ENCODE measurements at regions not wholly inside any gene's neighbourhood (a gene's known extent, or its start where the extent isn't known, plus 50 kb on each side); places are given as distances from the start of the nearest gene placed in this dataset.

- intact Hi-C loops (cut with micrococcal nuclease) = loop anchor here (10.0 kb wide), 1 partner anchor 1004 kb away; the partner anchor contains the start of gene DMBT1
Observed at GRCh38 chr10:123568751-123569150, 97.4 kb upstream of the GPR26 start.

GRCh38 chr10:123569436-123570035, 96.6 kb upstream of the GPR26 start:
- intact Hi-C loops (cut with micrococcal nuclease) = loop anchor here (10.0 kb wide), 1 partner anchor 1005 kb away; the partner anchor contains the start of gene DMBT1

- intact Hi-C loops (cut with micrococcal nuclease) = no loop called here
Observed at GRCh38 chr10:123570051-123570897, 95.9 kb upstream of the GPR26 start.

- intact Hi-C loops (cut with micrococcal nuclease) = no loop called here
Observed at GRCh38 chr10:123570898-123571515, 95.1 kb upstream of the GPR26 start.

- intact Hi-C loops (cut with micrococcal nuclease) = loop anchor here (2.0 kb wide), 1 partner anchor 395 kb away; no protein-coding TSS in a partner anchor
Observed at GRCh38 chr10:123571978-123572377, 94.2 kb upstream of the GPR26 start.

- intact Hi-C loops (cut with micrococcal nuclease) = loop anchor here (1.0 to 2.0 kb wide), 2 partner anchors 393 to 816 kb away; no protein-coding TSS in a partner anchor
Observed at GRCh38 chr10:123573236-123574108, 92.7 kb upstream of the GPR26 start.

GRCh38 chr10:123574109-123574698, 92.0 kb upstream of the GPR26 start:
- intact Hi-C loops (cut with micrococcal nuclease) = no loop called here

- intact Hi-C loops (cut with micrococcal nuclease) = no loop called here
Observed at GRCh38 chr10:123575105-123575504, 91.0 kb upstream of the GPR26 start.

- intact Hi-C loops (cut with micrococcal nuclease) = no loop called here
Observed at GRCh38 chr10:123576706-123577105, 89.4 kb upstream of the GPR26 start.

- intact Hi-C loops (cut with micrococcal nuclease) = no loop called here
Observed at GRCh38 chr10:123577921-123578461, 88.2 kb upstream of the GPR26 start.

- intact Hi-C loops (cut with micrococcal nuclease) = no loop called here
Observed at GRCh38 chr10:123578721-123579120, 87.4 kb upstream of the GPR26 start.

- intact Hi-C loops (cut with micrococcal nuclease) = loop anchor here (5.0 kb wide), 1 partner anchor 823 kb away; no protein-coding TSS in a partner anchor
Observed at GRCh38 chr10:123579675-123580074, 86.5 kb upstream of the GPR26 start.

GRCh38 chr10:123580426-123580825, 85.7 kb upstream of the GPR26 start:
- intact Hi-C loops (cut with micrococcal nuclease) = loop anchor here (5.0 kb wide), 1 partner anchor 822 kb away; no protein-coding TSS in a partner anchor

GRCh38 chr10:123581656-123582055, 84.5 kb upstream of the GPR26 start:
- intact Hi-C loops (cut with micrococcal nuclease) = loop anchor here (1.0 to 5.0 kb wide), 3 partner anchors 386 to 821 kb away; no protein-coding TSS in a partner anchor

- intact Hi-C loops (cut with micrococcal nuclease) = loop anchor here (1.0 to 5.0 kb wide), 3 partner anchors 385 to 820 kb away; no protein-coding TSS in a partner anchor
Observed at GRCh38 chr10:123582084-123582989, 83.8 kb upstream of the GPR26 start.

GRCh38 chr10:123583639-123584418, 82.3 kb upstream of the GPR26 start:
- intact Hi-C loops (cut with micrococcal nuclease) = loop anchor here (5.0 kb wide), 1 partner anchor 818 kb away; no protein-coding TSS in a partner anchor

GRCh38 chr10:123584419-123584775, 81.8 kb upstream of the GPR26 start:
- intact Hi-C loops (cut with micrococcal nuclease) = loop anchor here (5.0 kb wide), 1 partner anchor 818 kb away; no protein-coding TSS in a partner anchor

Data from T-helper 1 cell treated with Interleukin-12 subunit alpha and Interleukin-12 subunit beta and Interleukin-4 antibody, amounts not matched to agents 30 ng/mL and 1 ng/mL, for 36 hours (primary cell).